ENCODE measurements at regions not wholly inside any gene's neighbourhood (a gene's known extent, or its start where the extent isn't known, plus 50 kb on each side); places are given as distances from the start of the nearest gene placed in this dataset.
"Not testable (repeated sequence)": the region's sequence is repeated elsewhere in the genome, so short reads cannot be mapped to it uniquely, and the experiment has no call there.

- H3K4me3 ChIP-seq: no peak overlapping the region
- H3K4me1 ChIP-seq: no peaks in the 10 kb centered on the region
- no peaks in the 10 kb centered on the region for H3K27me3 ChIP-seq
- DNase-seq (ENCODE audit: low spot score): no peak
- no peak overlapping the region for H3K27ac ChIP-seq
- no peaks in the 10 kb centered on the region for H3K36me3 ChIP-seq
- TF ChIP-seq, protein P1, sequence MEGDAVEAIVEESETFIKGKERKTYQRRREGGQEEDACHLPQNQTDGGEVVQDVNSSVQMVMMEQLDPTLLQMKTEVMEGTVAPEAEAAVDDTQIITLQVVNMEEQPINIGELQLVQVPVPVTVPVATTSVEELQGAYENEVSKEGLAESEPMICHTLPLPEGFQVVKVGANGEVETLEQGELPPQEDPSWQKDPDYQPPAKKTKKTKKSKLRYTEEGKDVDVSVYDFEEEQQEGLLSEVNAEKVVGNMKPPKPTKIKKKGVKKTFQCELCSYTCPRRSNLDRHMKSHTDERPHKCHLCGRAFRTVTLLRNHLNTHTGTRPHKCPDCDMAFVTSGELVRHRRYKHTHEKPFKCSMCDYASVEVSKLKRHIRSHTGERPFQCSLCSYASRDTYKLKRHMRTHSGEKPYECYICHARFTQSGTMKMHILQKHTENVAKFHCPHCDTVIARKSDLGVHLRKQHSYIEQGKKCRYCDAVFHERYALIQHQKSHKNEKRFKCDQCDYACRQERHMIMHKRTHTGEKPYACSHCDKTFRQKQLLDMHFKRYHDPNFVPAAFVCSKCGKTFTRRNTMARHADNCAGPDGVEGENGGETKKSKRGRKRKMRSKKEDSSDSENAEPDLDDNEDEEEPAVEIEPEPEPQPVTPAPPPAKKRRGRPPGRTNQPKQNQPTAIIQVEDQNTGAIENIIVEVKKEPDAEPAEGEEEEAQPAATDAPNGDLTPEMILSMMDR (IDR thresholded peaks at IDR 0.05): no peak
- H3K9me3 ChIP-seq: no peaks in the 10 kb centered on the region
These were observed 230.0 kb upstream of the C1orf174 start for GRCh38 chr1:4130096-4130495.

DNA sequence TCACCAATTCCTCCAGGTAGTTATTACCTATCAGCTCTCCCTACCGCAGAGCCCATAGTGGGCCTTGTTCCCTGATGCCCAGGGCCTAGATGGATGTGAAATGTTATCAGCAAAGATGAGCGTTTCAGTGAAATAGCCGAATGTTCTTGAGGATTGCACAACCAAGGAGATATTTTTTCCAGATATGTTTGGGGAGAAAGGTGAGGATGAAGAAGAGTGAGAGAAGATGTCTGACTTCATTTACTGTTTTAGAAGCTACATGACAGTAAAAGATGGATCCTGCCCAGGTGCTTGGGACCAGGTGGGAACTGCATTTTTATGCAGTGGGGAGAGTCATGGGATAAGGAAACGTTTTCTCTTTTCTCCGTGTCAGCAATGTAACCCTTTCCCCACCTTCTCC, 231.7 kb upstream of the C1orf174 start:
- H3K4me1 ChIP-seq: no peaks in the 10 kb centered on the region
- TF ChIP-seq, protein P1 (IDR thresholded peaks at IDR 0.05): no peak
- DNase-seq (ENCODE audit: low spot score): no peak
- H3K9me3 ChIP-seq: no peaks in the 10 kb centered on the region
- no peaks in the 10 kb centered on the region for H3K36me3 ChIP-seq
- H3K4me3 ChIP-seq: no peak overlapping the region
- no peaks in the 10 kb centered on the region for H3K27me3 ChIP-seq
- H3K27ac ChIP-seq: no peak overlapping the region

DNA sequence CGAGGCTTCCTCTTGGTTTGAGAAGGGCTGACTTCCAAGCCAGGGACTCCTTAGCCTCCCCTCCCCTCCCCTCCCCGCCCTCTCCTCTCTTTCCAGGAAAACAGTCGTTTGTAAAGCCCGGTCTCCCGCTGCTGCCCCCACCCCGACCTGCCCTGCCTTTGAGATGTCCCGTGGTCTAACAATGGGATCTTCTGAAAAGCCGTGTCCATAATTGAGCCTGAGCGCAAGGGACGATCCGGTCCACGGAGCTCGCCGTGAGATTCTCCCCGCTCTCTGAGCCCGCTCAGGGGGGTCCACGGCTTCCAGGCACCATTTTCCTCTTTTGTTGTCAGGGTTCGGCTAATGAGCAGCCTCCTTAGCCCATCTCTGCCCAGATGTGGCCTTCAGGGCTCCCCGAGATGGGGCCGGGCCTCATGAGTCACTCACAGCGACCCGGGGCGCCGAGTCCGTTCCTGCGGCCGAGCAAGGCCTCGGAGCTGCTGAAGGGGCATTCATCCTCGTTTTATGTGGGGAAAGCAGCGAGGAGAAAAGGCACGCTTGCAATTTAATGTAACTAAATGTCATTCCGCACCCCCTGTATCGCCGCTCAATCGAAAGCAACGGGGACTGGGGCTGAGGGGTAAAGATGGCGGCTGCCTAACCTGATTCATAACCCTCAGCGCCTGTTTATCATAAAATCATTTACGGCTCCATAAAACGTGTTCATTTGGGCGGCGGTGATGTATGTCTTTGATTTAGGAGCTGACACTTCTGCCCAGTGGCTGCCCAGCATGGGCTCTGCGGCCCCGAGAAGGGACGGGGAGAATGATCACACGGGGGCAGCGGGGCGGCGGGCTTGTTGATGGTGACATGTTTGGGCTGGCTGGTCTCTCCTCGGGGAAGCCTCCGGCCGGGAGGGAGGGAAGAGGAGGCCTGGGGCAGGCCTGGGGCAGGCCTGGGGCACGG, 232.6 kb upstream of the C1orf174 start:
- no peak for DNase-seq (ENCODE audit: low spot score)
- TF ChIP-seq, protein P1 (IDR thresholded peaks at IDR 0.05): no peak
- Histone ChIP-seq H3K4me3 (no peak overlapping the region), H3K4me1 (no peaks in the 10 kb centered on the region), H3K27me3 (no peaks in the 10 kb centered on the region), H3K9me3 (no peaks in the 10 kb centered on the region), H3K27ac (no peak overlapping the region), H3K36me3 (no peaks in the 10 kb centered on the region)

DNA sequence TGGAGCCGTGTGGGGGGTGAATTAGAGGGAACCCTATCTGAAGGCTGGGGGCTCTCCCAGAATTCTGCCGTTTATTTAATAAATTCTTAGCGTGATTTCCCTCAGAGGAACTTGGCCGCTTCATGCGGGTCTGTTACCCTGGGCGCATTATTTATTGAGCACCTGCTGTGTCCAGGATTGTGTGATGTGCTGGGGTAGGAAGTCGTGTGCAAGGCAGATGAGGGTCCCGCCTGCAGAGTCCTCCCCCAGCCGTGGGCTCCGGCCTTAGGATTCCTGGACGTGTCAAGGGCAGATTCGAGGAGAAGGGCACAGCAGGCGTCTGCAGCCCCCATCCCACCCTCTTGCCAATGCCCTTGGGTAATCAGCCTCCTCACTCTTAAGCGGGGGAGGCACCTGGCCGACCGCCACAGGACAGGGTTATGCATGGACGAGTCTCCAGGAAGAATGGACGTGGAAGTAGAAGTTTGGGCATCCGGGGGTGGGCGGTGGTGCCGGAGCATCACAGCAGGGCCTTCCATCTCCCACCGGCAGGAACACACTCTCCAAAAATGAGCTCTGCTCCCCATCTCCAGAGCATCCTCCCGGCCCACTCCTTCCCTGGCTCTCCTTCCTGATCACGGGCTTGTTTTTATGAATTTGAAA, 233.3 kb upstream of the C1orf174 start:
- Histone ChIP-seq H3K36me3 (no peaks in the 10 kb centered on the region), H3K27me3 (no peaks in the 10 kb centered on the region), H3K4me1 (no peaks in the 10 kb centered on the region), H3K9me3 (no peaks in the 10 kb centered on the region), H3K27ac (no peak overlapping the region), H3K4me3 (no peak overlapping the region)
- TF ChIP-seq, protein P1 (IDR thresholded peaks at IDR 0.05): no peak
- no peak for DNase-seq (ENCODE audit: low spot score)

DNA sequence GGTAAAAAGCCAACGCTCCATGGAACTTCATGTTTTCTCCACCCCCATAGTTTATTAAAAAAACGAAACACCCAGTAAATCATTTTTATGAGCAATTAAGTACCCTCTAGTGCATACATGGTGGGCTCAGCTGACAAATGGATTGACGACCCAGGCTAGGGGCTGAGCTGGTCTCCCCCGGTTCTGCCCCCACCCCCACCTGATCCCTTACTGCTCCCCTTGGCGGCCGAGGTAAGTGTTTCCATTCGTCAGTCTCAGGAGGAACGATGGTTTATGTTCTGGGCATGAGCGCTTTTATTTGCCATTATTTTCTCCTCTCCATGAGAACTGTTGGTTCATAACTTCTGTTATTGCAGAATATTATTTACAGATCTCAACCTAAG, 233.9 kb upstream of the C1orf174 start:
- Histone ChIP-seq H3K36me3 (no peaks in the 10 kb centered on the region), H3K27me3 (no peaks in the 10 kb centered on the region), H3K9me3 (no peaks in the 10 kb centered on the region), H3K27ac (no peak overlapping the region), H3K4me3 (no peak overlapping the region), H3K4me1 (no peaks in the 10 kb centered on the region)
- no peak for DNase-seq (ENCODE audit: low spot score)
- TF ChIP-seq, protein P1 (IDR thresholded peaks at IDR 0.05): no peak

- not testable (repeated sequence) for H3K4me3 ChIP-seq; H3K4me1 ChIP-seq; H3K27ac ChIP-seq; H3K27me3 ChIP-seq; H3K36me3 ChIP-seq; H3K9me3 ChIP-seq; DNase-seq (ENCODE audit: low spot score)
These were observed 235.8 kb upstream of the C1orf174 start for GRCh38 chr1:4135853-4136252.
